ENCODE measurements at regions not wholly inside any gene's neighbourhood (a gene's known extent, or its start where the extent isn't known, plus 50 kb on each side); places are given as distances from the start of the nearest gene placed in this dataset.

GRCh38 chr5:86756839-86757238 lies 139.1 kb downstream of the COX7C start:
- Histone ChIP-seq H3K4me3 (ENCODE audit: low read depth, low read length, poor library complexity, severe bottlenecking) (no peak overlapping the region), H2AFZ (ENCODE audit: low read length) (no peak overlapping the region), H3K79me2 (ENCODE audit: insufficient read depth, low read length) (no peaks in the 10 kb centered on the region), H3K4me1 (ENCODE audit: insufficient read depth, low read length, severe bottlenecking) (no peaks in the 10 kb centered on the region), H3K4me2 (ENCODE audit: low read length) (no peak overlapping the region), H3K27me3 (ENCODE audit: insufficient read depth, low read length) (no peaks in the 10 kb centered on the region), H3K27ac (ENCODE audit: low read depth, low read length, poor library complexity, severe bottlenecking) (no peak overlapping the region), H3K9me2 (ENCODE audit: low read depth, low read length) (no peaks in the 10 kb centered on the region), H3F3A (ENCODE audit: insufficient read depth, low read length) (no peaks in the 10 kb centered on the region), H3K9ac (ENCODE audit: low read length) (no peak overlapping the region), H4K20me1 (ENCODE audit: insufficient read depth, low read length) (no peaks in the 10 kb centered on the region), H3K9me3 (ENCODE audit: low read length) (no peaks in the 10 kb centered on the region), H3K36me3 (ENCODE audit: insufficient read depth, low read length) (no peaks in the 10 kb centered on the region)
- TF ChIP-seq EZH2 (IDR thresholded peaks at IDR 0.05; ENCODE audit: borderline replicate concordance, low read length) = no peak
- peak; percentile 44; the same call in 1 of the 2 replicates for TF ChIP-seq CTCF (IDR thresholded peaks at IDR 0.05; ENCODE audit: low read length)

DNA sequence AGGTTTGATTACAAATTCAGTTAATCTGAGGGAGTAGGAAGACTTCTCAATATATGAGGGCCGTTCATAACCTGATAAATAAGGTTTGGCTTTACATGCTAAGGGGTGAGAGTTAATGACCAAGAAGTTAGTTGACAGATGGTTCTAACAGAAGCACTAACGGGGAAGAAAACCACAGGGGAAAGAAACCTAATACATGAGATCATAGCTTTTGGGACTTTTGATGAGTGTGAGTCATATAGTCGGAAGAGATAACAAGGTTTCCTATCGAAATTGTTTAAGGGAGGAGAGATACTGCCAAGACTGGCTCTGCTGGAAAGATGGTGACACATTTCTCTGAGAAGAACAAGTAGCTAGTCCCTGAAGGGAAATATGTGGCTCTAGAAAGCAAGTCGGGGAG lies 140.1 kb downstream of the COX7C start:
- Histone ChIP-seq H3K4me2 (ENCODE audit: low read length) (no peak overlapping the region), H4K20me1 (ENCODE audit: insufficient read depth, low read length) (no peaks in the 10 kb centered on the region)

GRCh38 chr5:86760661-86761060 lies 142.9 kb downstream of the COX7C start:
- Histone ChIP-seq H3K27ac (ENCODE audit: low read depth, low read length, poor library complexity, severe bottlenecking) (no peak overlapping the region), H3K4me3 (ENCODE audit: low read depth, low read length, poor library complexity, severe bottlenecking) (no peak overlapping the region), H3K4me1 (ENCODE audit: insufficient read depth, low read length, severe bottlenecking) (no peaks in the 10 kb centered on the region), H3F3A (ENCODE audit: insufficient read depth, low read length) (no peaks in the 10 kb centered on the region), H3K9me2 (ENCODE audit: low read depth, low read length) (no peaks in the 10 kb centered on the region), H3K4me2 (ENCODE audit: low read length) (no peak overlapping the region), H2AFZ (ENCODE audit: low read length) (no peak overlapping the region), H3K27me3 (ENCODE audit: insufficient read depth, low read length) (no peaks in the 10 kb centered on the region), H3K9me3 (ENCODE audit: low read length) (no peaks in the 10 kb centered on the region), H3K79me2 (ENCODE audit: insufficient read depth, low read length) (no peaks in the 10 kb centered on the region), H3K36me3 (ENCODE audit: insufficient read depth, low read length) (no peaks in the 10 kb centered on the region), H4K20me1 (ENCODE audit: insufficient read depth, low read length) (no peaks in the 10 kb centered on the region), H3K9ac (ENCODE audit: low read length) (no peak overlapping the region)
- TF ChIP-seq EZH2 (IDR thresholded peaks at IDR 0.05; ENCODE audit: borderline replicate concordance, low read length) (no peak), CTCF (IDR thresholded peaks at IDR 0.05; ENCODE audit: low read length) (no peak)

More for the DNA sequence above, 140.1 kb downstream of the COX7C start:
- no peaks in the 10 kb centered on the region for H3K36me3 ChIP-seq (ENCODE audit: insufficient read depth, low read length)
- H3K9me2 ChIP-seq (ENCODE audit: low read depth, low read length) = no peaks in the 10 kb centered on the region
- H2AFZ ChIP-seq (ENCODE audit: low read length) = no peak overlapping the region
- no peaks in the 10 kb centered on the region for H3K79me2 ChIP-seq (ENCODE audit: insufficient read depth, low read length)
- no peak overlapping the region for H3K9ac ChIP-seq (ENCODE audit: low read length)
- no peaks in the 10 kb centered on the region for H3K27me3 ChIP-seq (ENCODE audit: insufficient read depth, low read length)
- no peak overlapping the region for H3K27ac ChIP-seq (ENCODE audit: low read depth, low read length, poor library complexity, severe bottlenecking)
- no peaks in the 10 kb centered on the region for H3F3A ChIP-seq (ENCODE audit: insufficient read depth, low read length)
- no peak overlapping the region for H3K4me3 ChIP-seq (ENCODE audit: low read depth, low read length, poor library complexity, severe bottlenecking)
- H3K9me3 ChIP-seq (ENCODE audit: low read length) = no peaks in the 10 kb centered on the region
- no peaks in the 10 kb centered on the region for H3K4me1 ChIP-seq (ENCODE audit: insufficient read depth, low read length, severe bottlenecking)
- TF ChIP-seq CTCF (IDR thresholded peaks at IDR 0.05; ENCODE audit: low read length) (no peak), EZH2 (IDR thresholded peaks at IDR 0.05; ENCODE audit: borderline replicate concordance, low read length) (no peak)
